MCF 10A (cell line): ENCODE measurements at regions not wholly inside any gene's neighbourhood (a gene's known extent, or its start where the extent isn't known, plus 50 kb on each side); places are given as distances from the start of the nearest gene placed in this dataset.

Experiments
- BruUV-seq: library from RNA; stranded (reverse); fragments of 400-500 nt; replicated peaks from 2 replicates; lab custom pipeline; 2021; lab: Mats Ljungman, UMichigan
- CTCF ChIA-PET: fragments of 300-600 bp; sonication (Branson Sonifier 250); formaldehyde crosslinking; extraction: SDS; loops from one replicate; lab custom pipeline; 2021; ENCODE audit warnings: antibody characterized with exemption, inconsistent platforms; lab: Yijun Ruan, JAX
- POLR2A ChIA-PET: fragments of 300-600, 350-650 bp; sonication (Branson Sonifier 250); formaldehyde crosslinking; extraction: SDS; loops from one replicate; lab custom pipeline; 2020; ENCODE audit warnings: antibody characterized with exemption, inconsistent platforms; lab: Yijun Ruan, JAX
- DNase-seq: peaks from one replicate; pipeline ENCODE4 v3.0.0-alpha.2; 2018; ENCODE audit not compliant: unreplicated experiment
- H3K27ac Mint-ChIP-seq: one replicate; pipeline ENCODE4 v1.8.0; 2022; ENCODE audit warnings: mild to moderate bottlenecking, low read depth, mixed read lengths; ENCODE audit not compliant: unreplicated experiment
- H3K27me3 Mint-ChIP-seq: one replicate; pipeline ENCODE4 v1.8.0; 2022; ENCODE audit warnings: mixed read lengths; ENCODE audit not compliant: insufficient read depth, unreplicated experiment
- H3K36me3 Mint-ChIP-seq: one replicate; pipeline ENCODE4 v1.8.0; 2022; ENCODE audit warnings: mild to moderate bottlenecking, moderate library complexity, mixed read lengths; ENCODE audit not compliant: insufficient read depth, unreplicated experiment
- H3K4me1 Mint-ChIP-seq: one replicate; pipeline ENCODE4 v1.8.0; 2022; ENCODE audit warnings: mixed read lengths; ENCODE audit not compliant: insufficient read depth, unreplicated experiment
- H3K4me3 Mint-ChIP-seq: one replicate; pipeline ENCODE4 v1.8.0; 2022; ENCODE audit warnings: mild to moderate bottlenecking, moderate library complexity, mixed read lengths; ENCODE audit not compliant: unreplicated experiment
- H3K9me3 Mint-ChIP-seq: one replicate; pipeline ENCODE4 v1.8.0; 2022; ENCODE audit warnings: mixed read lengths; ENCODE audit not compliant: unreplicated experiment
- CTCF ChIP-seq: fragments of 200-600 bp; IDR thresholded peaks from one replicate; pipeline ENCODE4 v1.8.0; 2022; ENCODE audit warnings: antibody characterized with exemption, mild to moderate bottlenecking; ENCODE audit not compliant: unreplicated experiment
- intact Hi-C: fragments of 100-400 bp; cut with micrococcal nuclease; formaldehyde crosslinking; loops from 2 replicates; pipeline ENCODE4 v1.14.1; 2022

GRCh38 chr5:101688156-101688555, 607.9 kb downstream of the SLCO4C1 start:
- H3K9me3 Mint-ChIP-seq, result no peaks in the 10 kb centered on the region
- intact Hi-C loops, result no loop called here
- no peak for DNase-seq
- no peaks in the 10 kb centered on the region for H3K27me3 Mint-ChIP-seq
- ChIA-PET POLR2A (no interaction called here), CTCF (interaction anchor here (0.6 to 3.4 kb wide), 3 partner anchors 10 to 217 kb away, joined by 3 to 26 read pairs (median 3); no protein-coding TSS in a partner anchor)
- no peak overlapping the region for H3K4me3 Mint-ChIP-seq
- BruUV-seq, result no TSS peak
- H3K4me1 Mint-ChIP-seq, result no peaks in the 10 kb centered on the region
- no peaks in the 10 kb centered on the region for H3K36me3 Mint-ChIP-seq
- TF ChIP-seq CTCF, result no peak
- no peak overlapping the region for H3K27ac Mint-ChIP-seq

DNA sequence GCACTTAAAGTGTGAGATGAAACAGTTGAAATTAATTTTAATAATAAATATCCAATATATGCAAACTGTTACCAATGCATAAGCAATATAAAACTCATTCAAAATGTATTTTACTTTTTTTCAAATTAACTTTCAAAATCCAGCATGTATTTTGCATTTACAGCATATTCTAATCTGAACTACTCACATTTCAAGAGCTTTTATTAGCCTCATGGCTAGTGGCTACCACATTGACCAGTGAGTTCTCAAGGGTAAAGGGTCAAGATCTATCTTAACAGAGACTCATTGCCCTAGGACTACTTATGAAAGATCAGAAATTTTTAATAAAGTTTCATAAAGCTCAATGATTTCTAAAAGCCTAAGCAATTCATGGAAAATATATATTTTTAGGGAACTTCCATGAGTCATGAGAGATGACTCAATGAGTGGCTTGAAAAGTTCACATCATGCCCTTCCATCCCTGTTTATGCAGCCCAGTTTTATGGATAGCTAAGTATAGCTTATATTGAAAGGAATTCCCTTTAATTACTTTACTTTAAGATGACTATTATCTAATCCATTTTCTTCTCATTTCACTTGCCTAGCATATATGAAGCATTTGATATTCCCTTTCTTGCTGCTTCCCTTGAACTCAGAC, 608.6 kb downstream of the SLCO4C1 start:
- peak; percentile 16 for DNase-seq
- Mint-ChIP-seq H3K27me3 (no peaks in the 10 kb centered on the region), H3K27ac (no peak overlapping the region), H3K9me3 (no peaks in the 10 kb centered on the region), H3K4me1 (no peaks in the 10 kb centered on the region), H3K36me3 (no peaks in the 10 kb centered on the region), H3K4me3 (no peak overlapping the region)
- intact Hi-C loops, result no loop called here
- TF ChIP-seq CTCF, result no peak
- BruUV-seq, result no TSS peak
- ChIA-PET POLR2A (interaction anchor here (0.6 kb wide), 1 partner anchor 573 kb away, joined by 3 read pairs; no protein-coding TSS in a partner anchor), CTCF (interaction anchor here (0.6 to 3.4 kb wide), 3 partner anchors 9 to 217 kb away, joined by 3 to 26 read pairs (median 3); no protein-coding TSS in a partner anchor)

DNA sequence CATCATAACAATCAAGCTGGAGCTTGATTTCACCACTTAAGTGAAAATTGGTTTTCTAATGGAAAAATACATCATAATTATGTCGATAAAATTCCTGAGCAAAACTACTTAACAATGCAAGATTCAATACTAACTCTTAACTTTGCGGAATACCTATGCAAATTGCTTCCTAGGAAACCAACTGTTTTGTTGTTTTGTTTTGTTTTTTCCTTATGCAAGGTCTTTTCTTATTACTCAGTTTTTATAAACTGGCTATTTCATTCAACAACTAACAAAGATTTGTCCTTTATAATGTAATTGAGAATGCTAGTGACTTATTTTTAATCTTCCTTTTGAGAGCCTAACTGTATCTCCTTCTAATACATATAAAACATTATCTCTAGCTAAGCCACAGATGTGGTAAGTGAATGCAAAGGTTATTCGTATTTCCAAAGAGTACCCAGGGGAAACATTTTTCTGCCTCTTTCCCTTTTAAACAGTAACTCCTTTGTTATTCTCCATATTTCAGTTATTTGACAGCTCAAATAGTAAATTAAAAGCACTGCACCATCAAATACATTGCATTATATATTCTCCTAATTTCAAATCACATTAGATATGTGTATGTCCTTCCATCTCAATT, 609.4 kb downstream of the SLCO4C1 start:
- H3K4me3 Mint-ChIP-seq, result no peak overlapping the region
- no peaks in the 10 kb centered on the region for H3K36me3 Mint-ChIP-seq
- no peaks in the 10 kb centered on the region for H3K4me1 Mint-ChIP-seq
- no peaks in the 10 kb centered on the region for H3K27me3 Mint-ChIP-seq
- POLR2A ChIA-PET, result interaction anchor here (0.5 kb wide), 1 partner anchor 1402 kb away, joined by 3 read pairs; no protein-coding TSS in a partner anchor
- TF ChIP-seq CTCF, result no peak
- intact Hi-C loops, result no loop called here
- DNase-seq, result no peak
- no peak overlapping the region for H3K27ac Mint-ChIP-seq
- H3K9me3 Mint-ChIP-seq, result no peaks in the 10 kb centered on the region
- BruUV-seq, result no TSS peak
- CTCF ChIA-PET, result interaction anchor here (3.4 kb wide), 1 partner anchor 8 kb away, joined by 26 read pairs; no protein-coding TSS in a partner anchor

DNA sequence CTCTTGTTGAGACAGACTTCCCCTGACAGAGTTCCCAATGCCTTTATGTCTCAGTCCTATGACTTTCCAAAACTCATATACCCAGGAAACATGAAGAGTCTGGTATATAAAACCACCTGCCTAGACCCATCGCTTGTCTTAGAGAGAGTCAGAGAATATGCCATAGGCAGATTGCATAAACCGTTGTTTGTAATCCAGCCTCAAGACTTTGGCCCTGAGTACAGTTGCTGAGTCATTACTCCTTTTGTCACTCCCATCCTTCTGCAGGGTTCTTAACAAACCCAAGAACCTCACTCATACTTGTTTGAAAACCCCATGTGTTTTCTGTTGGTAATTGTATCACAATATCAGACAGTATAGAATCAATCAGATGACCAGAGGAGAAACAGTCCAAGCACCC, 616.3 kb downstream of the SLCO4C1 start:
- no peak for TF ChIP-seq CTCF
- Mint-ChIP-seq H3K9me3 (no peaks in the 10 kb centered on the region), H3K4me1 (peaks cover 27% of the 10 kb centered on the region), H3K27ac (no peak overlapping the region), H3K36me3 (no peaks in the 10 kb centered on the region), H3K27me3 (peaks cover 15% of the 10 kb centered on the region), H3K4me3 (no peak overlapping the region)
- peak; percentile 73 for DNase-seq
- BruUV-seq, result no TSS peak
- intact Hi-C loops, result loop anchor here (5.0 kb wide), 2 partner anchors 288 to 1058 kb away; no protein-coding TSS in a partner anchor
- ChIA-PET CTCF (interaction anchor here (0.6 to 2.3 kb wide), 9 partner anchors 17 to 1506 kb away, joined by 3 to 18 read pairs (median 4); no protein-coding TSS in a partner anchor), POLR2A (no interaction called here)
